ENCODE measurements at regions not wholly inside any gene's neighbourhood (a gene's known extent, or its start where the extent isn't known, plus 50 kb on each side); places are given as distances from the start of the nearest gene placed in this dataset.

DNA sequence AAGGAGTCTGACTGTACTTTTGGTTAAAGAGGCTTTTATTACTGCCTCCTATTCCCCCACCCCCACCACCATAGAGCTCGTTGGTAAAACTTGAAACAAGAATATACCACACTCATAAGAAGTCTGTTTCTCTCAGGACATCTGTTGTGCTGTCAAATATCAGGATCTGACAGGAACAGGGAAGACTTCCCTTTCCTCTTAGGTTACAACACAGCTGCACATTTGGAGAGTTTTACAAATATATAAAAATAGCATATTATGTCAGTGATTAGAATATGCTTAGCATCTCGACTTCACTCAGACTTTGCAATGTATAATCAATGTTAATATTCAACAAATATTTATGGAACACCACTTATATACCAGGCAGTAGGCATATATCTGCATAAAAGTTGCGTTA lies 439.6 kb upstream of the REG3G start:
- no peak for DNase-seq (ENCODE audit: low spot score)

DNA sequence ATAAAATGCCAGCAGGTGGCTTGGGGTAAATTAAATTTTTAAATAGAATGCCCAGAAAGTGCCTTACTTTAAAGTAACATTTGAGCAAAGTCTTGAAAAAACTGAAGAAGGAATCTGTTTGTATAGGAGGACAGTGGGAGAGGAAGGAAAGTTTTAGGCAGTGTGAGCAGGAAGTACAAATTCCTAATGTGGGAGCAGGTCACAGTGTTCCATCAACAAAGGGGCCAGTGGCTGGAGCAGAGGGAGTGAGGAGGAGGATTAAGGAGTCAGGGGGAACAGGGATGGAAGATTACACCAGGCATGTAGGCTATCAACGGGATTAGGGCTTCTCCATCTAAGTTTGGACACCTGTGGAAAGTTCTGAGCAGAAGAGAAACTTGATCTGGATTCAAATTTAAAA lies 439.2 kb upstream of the REG3G start:
- no peak for DNase-seq (ENCODE audit: low spot score)

DNA sequence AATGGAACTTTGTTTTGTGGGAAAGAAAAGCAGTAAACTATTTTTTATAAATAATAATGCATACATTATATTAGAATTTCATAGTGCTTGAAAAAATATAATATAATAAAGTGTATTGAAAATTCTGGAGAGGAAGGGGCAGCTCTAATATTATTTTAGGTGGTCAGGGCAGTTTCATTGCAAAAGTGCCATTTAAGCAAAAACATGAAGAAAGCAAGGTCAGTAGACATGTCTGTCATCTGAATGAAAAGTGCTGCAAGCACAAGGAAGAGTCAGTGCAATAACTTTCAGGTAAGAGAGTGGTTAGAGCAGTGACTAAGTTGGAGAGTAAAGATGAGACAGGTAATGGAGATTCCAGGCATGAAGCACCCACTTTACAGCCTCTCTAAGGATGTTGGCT lies 435.6 kb upstream of the REG3G start:
- no peak for DNase-seq (ENCODE audit: low spot score)

DNA sequence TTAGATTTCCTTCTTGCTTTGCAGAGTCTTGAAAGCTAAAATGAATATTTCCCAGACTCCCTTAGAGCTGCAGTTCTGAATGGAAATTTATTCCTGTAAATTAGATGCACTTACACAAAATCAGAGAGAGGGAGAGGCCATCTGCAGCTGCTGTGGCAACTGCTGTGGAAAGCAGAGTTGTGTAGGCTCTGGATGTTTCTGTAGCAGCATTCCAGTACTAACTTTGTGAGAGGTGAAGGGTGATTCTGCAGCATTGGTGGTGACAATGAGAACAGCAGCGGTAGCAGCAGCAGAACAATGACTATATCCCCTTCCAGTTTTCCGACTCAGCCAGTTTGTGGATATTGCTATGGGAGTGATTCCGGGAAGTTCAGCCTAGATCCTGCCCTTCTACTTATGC lies 433.0 kb upstream of the REG3G start:
- DNase-seq (ENCODE audit: low spot score) = no peak

DNA sequence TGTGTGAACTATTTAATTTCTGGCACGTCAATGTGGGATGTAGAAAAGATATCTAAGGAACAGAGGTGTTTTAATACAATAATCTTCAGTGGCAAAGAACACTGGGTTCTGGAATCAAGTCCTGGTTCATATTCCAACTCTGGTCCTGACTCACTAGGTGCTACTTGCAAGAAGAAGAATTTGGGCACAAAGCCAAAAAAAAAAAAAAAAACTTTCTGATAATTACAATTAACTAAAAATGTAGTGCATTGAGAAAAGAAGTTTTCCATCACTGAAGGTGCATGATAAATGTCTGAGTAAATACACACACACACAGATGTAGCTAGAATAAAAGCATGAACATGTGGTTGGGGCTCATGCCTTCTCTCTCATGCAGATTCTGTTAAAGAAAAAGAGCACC lies 424.4 kb upstream of the REG3G start:
- no peak for DNase-seq (ENCODE audit: low spot score)

DNA sequence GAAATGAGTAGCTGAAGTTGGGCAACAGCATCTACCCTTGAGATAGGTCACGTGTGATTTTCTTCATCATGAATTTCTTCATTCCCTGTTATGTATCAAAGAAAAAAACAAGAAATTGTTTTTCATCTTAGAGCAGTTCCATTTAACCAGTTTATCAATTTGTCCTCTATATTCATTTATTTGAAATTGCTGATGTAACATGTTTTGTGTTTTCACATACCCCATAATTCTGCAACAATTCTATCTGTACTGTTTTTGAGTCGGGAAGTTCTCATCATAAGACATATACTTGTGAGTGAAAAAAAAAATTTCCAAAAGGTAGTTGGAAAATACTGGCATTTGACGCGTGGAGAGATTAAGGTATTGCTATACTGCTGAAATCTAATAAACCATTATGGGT lies 422.6 kb upstream of the REG3G start:
- no peak for DNase-seq (ENCODE audit: low spot score)

DNA sequence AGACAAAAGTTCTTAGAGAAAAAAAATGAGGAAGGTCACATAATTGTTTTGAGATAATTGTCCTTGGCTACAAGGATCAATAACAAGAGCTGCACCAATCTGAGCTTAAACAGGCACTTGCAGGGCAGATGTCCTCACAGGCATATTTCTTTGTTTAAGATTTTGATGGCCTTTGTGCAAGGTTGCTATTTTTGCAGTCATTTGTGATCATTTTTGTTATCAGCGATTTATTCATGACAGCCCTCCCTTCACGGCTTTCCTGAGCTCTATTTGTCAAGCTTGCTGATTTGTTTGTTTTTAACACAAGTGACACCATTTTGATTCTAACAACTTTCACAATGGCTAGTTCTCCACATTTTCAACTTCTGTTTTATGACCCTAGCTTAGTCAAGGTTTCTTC lies 418.6 kb upstream of the REG3G start:
- no peak for DNase-seq (ENCODE audit: low spot score)

DNA sequence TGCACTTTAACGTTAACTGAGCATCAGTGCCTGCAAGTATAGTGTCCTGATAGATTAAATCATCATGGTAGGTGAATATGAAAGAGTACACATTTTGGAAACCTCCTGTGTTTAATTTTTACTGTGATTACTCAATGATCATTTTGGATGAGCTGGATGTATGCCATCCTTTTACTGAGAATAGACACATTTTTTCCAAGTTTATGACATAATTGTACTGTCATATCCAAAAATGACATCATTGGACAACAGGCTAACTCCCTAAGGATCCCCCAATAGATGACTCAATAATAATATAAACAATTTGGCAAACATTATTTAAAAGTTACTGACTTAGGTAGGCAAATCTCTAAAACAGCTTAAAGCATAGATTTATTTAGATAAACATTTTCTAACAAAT lies 410.8 kb upstream of the REG3G start:
- no peak for DNase-seq (ENCODE audit: low spot score)

DNA sequence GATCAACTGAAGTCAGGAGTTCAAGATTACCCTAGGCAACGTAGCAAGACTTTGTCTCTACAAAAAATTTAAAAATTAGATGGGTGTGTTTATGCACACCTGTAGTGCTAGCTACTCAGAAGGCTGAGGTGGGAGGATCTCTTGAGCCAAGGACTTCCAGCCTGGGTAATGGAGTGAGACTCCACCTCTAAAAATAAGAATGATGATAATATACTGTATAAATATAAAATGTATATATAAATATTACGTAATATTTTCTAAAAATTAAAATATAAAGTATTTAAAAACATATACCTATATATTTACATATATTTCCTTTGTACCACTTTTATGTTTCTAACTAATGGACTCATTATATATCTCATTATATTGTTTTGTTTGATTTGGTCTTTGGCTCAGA lies 409.5 kb upstream of the REG3G start:
- no peak for DNase-seq (ENCODE audit: low spot score)

DNA sequence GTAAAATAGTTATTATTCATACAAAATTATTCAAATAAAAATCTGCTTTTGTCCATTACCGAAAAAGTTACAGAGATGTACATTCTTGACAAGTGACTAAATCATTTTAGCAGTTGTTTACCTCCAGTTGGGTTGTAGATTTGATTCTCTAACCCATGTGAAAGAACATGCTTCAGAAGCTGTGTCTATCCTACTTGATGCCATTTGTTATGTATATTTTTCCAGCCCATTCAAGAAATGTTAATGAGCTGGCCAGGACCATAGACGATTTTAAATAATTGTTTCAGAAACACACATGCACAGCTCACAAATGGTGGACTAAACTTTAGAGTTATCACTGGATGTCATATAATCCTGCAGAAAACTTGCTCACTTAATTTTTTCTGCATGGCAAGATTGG lies 391.1 kb upstream of the REG3G start:
- no peak for DNase-seq (ENCODE audit: low spot score)

DNA sequence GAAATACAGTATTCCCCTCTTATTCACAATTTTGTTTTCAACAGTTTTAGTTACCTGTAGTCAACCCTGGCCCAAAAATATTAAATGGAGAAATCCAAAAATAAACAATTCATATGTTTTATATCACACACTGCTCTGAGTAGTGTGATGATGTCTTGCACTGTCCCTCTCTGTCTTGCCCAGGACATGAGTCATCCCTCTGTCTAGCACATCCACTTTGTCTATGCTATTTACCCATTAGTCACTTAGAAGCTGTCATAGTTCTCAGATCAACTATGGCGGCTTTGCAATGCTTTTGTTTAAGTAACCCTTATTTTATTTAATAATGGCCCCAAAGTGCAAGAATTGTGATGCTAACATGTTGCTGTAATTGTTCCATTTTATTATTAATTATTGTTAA lies 380.6 kb upstream of the REG3G start:
- DNase-seq (ENCODE audit: low spot score) = no peak

DNA sequence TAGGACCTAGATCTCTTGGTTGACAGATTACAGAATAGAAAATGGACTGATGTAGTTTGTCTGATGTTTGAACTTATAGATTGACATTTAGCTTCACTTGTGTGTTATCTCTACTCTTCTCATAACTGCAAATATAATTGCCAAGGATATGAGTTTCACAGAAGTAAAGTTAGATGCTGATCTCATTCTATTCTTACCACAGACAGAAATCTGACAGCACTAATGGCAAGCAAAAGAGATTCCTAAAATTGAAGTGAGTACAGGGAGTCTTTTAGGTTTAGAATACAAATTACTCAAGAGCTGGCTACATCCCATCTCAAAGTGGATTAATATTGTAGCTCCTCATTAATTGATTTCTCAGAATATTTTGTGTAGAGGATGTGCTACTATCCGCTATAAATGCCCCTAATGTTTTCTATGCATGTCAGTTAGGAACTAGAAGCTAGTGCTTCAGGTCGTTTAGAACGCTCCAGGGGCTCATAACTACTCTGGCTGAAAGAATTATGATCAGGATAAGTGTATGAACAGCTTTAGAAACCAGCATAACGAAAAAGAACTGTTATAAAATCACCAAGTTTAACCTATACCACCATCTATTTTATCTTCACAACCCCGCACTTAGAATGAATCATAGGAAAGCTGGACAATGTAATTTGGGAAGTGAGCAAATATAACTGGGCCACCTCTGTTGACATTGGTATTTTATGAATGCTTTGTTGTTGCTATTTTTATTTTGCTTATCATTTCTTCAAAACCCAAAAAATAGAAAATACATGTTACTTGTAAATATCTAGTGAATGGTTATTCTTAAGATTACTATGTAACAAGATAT lies 378.8 kb upstream of the REG3G start:
- DNase-seq (ENCODE audit: low spot score) = no peak

DNA sequence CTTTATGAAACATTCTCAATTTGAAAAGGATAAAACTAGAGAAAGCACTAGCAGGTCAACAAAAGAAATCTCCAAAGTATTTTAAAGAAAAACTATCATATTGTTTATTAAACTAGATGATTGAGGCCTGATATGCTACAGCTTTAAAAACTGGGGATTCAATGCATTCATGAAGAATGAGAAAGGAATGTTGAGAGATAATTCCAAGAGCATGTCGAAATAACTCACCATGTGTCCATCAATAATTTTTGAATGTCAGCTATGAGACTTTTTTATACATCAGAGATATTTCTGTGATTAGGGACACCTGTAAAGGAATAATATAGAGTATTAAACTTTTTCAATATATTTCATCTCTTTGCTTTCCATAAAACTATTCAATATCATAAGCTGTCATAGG lies 376.9 kb upstream of the REG3G start:
- no peak for DNase-seq (ENCODE audit: low spot score)

DNA sequence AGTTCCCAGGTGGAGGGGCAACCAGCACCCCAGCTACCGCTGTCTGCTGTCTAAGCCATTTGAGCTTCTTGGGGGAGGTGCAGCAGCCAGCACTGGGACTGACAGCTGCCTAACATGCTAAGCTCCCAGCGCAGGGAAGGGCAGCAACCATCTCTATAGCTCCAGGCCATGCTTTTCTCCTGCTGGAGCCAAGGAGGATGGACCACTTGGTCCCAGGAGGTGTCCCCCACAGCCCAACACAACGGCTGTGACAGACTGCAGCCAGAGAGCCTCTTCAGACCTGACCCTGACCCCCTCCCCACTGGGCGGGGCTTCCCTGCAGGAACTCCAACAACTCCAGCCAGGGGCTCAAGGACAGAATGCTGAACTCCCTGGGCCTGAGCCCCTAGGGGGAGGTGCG lies 370.6 kb upstream of the REG3G start:
- no peak for DNase-seq (ENCODE audit: low spot score)

DNA sequence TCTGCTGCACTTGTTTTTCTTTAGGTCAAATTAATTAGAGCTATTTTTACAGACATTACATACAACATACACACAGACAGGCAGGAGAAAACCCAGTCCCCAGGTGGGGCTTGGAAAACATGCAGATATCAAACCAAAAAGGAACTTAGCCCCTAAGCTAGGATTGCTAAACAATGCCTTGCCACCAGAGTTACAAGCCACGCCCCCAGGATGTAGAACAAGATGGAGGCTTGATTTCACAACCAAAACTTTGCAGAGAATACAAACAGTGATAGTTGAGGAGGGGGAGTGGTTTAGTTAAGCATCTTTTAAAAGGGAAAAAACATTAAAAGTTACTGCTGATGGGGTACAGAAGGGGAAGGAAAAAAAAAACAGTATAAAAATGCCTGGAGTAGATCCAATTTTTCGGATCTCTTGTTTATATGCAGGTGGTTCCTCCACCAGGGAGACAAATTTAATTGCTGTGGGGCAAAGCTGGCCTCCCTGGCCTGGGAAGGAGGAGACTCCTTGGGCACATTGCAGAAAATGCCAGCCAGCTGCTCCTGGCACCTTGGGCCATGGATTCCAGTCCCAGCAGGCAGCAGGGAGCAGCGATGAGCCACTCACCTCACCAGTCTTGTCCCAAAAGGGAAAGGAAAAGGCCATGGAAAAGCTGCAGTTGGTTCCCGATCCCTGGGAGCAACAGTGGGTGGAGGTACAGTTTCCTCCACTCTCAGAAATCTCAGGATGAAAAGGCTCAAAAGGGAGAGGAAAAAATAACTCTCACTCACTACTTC lies 348.4 kb upstream of the REG3G start:
- DNase-seq (ENCODE audit: low spot score) = no peak

DNA sequence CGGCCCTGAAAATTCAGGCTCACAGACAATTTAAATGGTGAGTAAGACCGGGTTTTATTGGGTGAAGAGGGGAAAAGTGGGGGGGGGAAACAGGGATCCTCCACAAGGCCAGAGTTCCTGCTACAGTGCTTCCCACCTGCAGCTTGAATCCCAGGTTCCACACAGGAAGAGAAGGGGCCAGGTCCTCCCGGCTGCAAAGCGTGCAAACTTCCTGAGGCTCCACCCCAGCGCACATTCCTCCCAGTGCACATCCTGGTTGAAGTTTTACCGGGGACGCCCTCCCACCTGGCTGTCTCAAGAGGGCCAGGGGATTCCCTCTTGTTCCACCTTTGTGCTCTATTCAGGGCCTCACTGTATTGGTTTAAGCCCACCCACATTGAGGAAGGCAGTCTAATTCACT lies 347.7 kb upstream of the REG3G start:
- no peak for DNase-seq (ENCODE audit: low spot score)

DNA sequence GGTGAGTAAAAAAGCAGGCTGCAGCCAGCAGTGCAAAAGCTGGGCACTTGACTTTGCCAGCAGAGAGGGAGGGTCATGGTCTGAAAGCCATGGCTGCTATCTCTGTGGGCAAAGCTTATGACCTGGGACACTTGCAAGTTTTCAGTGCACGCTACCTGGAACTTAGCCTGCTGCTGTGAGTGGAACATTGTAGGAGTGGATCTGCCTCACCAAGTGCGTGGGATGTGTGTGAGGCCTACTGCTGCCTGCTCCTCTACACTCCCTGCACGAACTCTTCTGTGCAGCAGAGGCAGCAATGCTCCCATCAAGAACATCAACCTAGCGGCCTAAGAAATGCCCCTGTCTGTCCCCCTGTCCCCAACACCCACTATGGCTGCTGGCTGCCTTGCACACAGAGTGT lies 344.1 kb upstream of the REG3G start:
- no peak for DNase-seq (ENCODE audit: low spot score)

DNA sequence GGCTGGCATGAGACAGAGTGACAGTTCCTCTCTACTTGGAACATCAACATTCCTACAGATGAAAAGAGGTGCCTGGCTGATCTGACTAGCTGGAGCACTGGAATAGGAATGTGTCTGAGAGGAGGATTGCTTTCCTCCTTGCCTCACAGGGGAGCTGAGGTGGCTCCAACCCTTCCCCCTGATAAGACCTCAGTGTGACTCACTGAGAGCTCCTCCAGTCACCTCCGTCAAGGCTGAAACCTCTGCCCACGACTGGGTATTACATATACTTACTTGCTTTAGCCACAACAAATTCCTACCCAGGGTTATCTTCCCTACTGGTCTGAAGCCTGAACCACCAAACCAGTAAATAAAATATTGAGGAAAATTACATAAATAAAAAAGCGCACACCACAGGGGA lies 342.7 kb upstream of the REG3G start:
- DNase-seq (ENCODE audit: low spot score) = no peak

DNA sequence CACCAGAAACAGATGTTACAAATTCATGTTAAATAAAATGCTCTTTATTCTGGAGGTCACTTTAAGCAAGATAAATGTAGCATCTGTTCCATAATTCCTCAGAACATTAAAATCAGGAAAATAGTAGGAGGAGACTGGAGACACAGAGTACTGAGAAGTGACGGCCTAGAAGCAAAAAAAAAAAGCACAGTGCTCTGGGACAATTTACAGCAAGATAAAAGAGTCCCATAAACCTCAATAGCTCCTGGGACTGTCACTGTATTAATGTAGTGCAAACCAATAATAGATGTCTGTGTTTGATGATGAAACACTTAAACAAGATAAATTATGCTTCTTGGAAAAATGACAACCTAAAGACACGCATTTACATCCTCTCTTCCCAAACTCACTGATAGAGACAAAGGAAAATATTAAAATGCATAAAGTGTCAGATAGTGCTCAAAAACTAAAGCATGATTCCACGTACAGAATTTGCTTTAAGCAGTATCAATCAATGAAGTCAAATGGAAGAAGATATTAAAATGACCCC lies 338.8 kb upstream of the REG3G start:
- DNase-seq (ENCODE audit: low spot score) = no peak

DNA sequence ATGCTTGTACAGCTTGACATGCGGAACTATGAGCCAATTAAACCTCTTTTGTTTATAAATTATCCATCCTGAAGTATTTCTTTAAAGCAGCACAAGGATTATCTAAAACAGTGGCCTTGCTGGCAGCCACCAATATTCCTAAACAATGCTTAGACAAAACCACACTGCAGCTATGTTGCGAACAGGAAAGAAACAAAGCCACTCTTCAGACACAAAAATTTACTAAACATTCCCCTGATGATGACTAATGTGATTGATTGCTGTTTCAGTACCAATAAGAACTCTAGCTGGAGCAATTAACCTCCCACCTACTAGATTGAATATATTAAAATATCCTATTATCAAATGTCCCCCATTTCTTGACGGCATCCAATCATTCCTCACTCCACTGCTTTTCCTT lies 325.8 kb upstream of the REG3G start:
- no peak for DNase-seq (ENCODE audit: low spot score)

DNA sequence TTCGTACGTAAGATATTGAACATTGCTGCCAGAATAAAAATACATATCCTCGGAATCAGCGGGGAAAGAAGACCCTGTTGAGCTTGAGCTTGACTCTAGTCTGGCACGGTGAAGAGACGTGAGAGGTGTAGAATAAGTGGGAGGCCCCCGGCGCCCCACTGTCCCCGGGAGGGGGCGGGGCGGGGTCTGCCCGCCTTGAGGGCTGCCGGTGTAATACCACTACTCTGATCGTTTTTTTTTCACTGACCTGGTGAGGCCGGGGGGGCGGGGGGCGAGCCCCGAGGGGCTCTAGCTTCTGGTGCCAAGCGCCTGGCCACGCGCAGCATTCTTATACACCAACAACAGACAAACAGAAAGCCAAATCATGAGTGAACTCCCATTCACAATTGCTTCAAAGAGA lies 324.0 kb upstream of the REG3G start:
- no peak for DNase-seq (ENCODE audit: low spot score)

DNA sequence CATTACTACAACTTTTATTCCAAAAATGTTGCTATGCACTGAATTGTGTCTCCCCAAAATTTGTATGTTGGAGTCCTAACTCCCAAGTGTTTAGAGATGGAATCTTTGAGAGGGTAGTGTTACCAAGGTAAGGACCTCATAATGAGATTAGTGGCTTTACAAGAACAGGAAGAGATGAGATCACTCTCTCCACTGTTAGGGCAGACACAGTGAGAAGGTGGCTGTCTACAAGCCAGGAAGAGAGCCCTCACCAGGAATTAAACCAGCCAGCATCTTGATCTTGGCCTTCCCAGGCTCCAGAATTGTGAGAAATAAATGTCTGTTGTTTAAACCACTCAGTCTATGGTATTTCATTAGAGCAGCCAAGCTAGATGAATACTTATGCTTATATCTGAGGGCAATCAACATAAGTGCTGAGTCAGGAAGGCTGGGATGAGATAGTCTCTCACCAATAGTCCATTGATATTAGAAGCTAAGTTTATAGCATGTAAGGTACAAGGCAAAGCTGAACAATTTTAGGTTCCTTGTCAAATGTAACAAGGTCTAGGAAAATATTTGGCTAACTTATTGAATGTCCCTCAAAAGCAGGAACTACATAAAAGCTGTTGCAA lies 317.6 kb upstream of the REG3G start:
- no peak for DNase-seq (ENCODE audit: low spot score)
